Mucosa of gallbladder (tissue), 1 donor: ENCODE measurements at regions not wholly inside any gene's neighbourhood (a gene's known extent, or its start where the extent isn't known, plus 50 kb on each side); places are given as distances from the start of the nearest gene placed in this dataset.

Source experiments
- DNase-seq: peaks from one replicate; pipeline ENCODE4 v3.0.0-alpha.2; 2020; ENCODE audit warnings: low spot score
- donor health status: DM: no; HTN: no; CAD: no.

- DNase-seq: no peak
Measured at GRCh38 chr14:44149597-44149996, 357.5 kb downstream of the FSCB start.

GRCh38 chr14:44142006-44142405, 365.1 kb downstream of the FSCB start:
- DNase-seq: no peak

- DNase-seq: no peak
Measured at GRCh38 chr14:44135972-44136371, 371.1 kb downstream of the FSCB start.

- no peak for DNase-seq
Measured at GRCh38 chr14:44131861-44132260, 375.2 kb downstream of the FSCB start.

GRCh38 chr14:44113769-44114730, 393.0 kb downstream of the FSCB start:
- DNase-seq: no peak

GRCh38 chr14:44112774-44113460, 394.2 kb downstream of the FSCB start:
- DNase-seq: no peak

- no peak for DNase-seq
Measured at GRCh38 chr14:44109036-44109435, 398.0 kb downstream of the FSCB start.

GRCh38 chr14:44108601-44109000, 398.5 kb downstream of the FSCB start:
- DNase-seq: no peak

GRCh38 chr14:44107156-44107555, 399.9 kb downstream of the FSCB start:
- DNase-seq: no peak

GRCh38 chr14:44099743-44100488, 407.2 kb downstream of the FSCB start:
- DNase-seq: no peak

GRCh38 chr14:44081146-44081545, 425.9 kb downstream of the FSCB start:
- no peak for DNase-seq

- no peak for DNase-seq
Measured at GRCh38 chr14:44070046-44070445, 437.0 kb downstream of the FSCB start.

- DNase-seq: no peak
Measured at GRCh38 chr14:44053422-44053821, 453.7 kb downstream of the FSCB start.

GRCh38 chr14:44041700-44042099, 465.4 kb downstream of the FSCB start:
- no peak for DNase-seq

- no peak for DNase-seq
Measured at GRCh38 chr14:44040561-44040960, 466.5 kb downstream of the FSCB start.

GRCh38 chr14:44036248-44036647, 470.8 kb downstream of the FSCB start:
- DNase-seq: no peak

GRCh38 chr14:44035707-44036106, 471.4 kb downstream of the FSCB start:
- no peak for DNase-seq

GRCh38 chr14:44030831-44031383, 476.2 kb downstream of the FSCB start:
- no peak for DNase-seq

GRCh38 chr14:44029933-44030332, 477.1 kb downstream of the FSCB start:
- DNase-seq: no peak

- no peak for DNase-seq
Measured at GRCh38 chr14:44027397-44027796, 479.7 kb downstream of the FSCB start.

- DNase-seq: no peak
Measured at GRCh38 chr14:44010595-44010994, 496.5 kb downstream of the FSCB start.

GRCh38 chr14:44010071-44010470, 497.0 kb downstream of the FSCB start:
- DNase-seq: no peak
